Non-pigmented ciliary epithelial cell (primary cell): ENCODE measurements at regions not wholly inside any gene's neighbourhood (a gene's known extent, or its start where the extent isn't known, plus 50 kb on each side); places are given as distances from the start of the nearest gene placed in this dataset.

Experiments
- DNase-seq: peaks from one replicate; pipeline ENCODE4 v3.0.0-alpha.2; 2010; ENCODE audit warnings: low read depth

- no peak for DNase-seq
Observed at GRCh38 chr9:14962193-14962882, 52.1 kb upstream of the FREM1 start.

- DNase-seq, result no peak
Observed at GRCh38 chr9:14961372-14962068, 51.3 kb upstream of the FREM1 start.

GRCh38 chr9:14960881-14961280 lies 50.7 kb upstream of the FREM1 start:
- no peak for DNase-seq
